Heart right ventricle (tissue), 16 donors: ENCODE measurements at regions not wholly inside any gene's neighbourhood (a gene's known extent, or its start where the extent isn't known, plus 50 kb on each side); places are given as distances from the start of the nearest gene placed in this dataset.

Experiments used
- ATAC-seq, 8 donors: fragments of 200-7000 bp; cut with Tn5 transposase; one replicate each; pipeline ENCODE4 v1.9.1; 2020; ENCODE audit warnings: mild to moderate bottlenecking in 8 of 8, moderate library complexity in 8 of 8, moderate number of reproducible peaks in 1 of 8
- DNase-seq, 2 donors: peaks; one replicate each; pipeline ENCODE4 v3.0.0-alpha.2; 2020
- H3K27ac ChIP-seq, 10 donors: fragments of 200-600 bp; sonication (generic) in 2 of 10; one replicate each; pipeline versions ENCODE4 v1.5.0 to v1.8.0; 2020 to 2022; ENCODE audit warnings: mild to moderate bottlenecking in 3 of 10
- H3K27me3 ChIP-seq, 7 donors: fragments of 200-600 bp; one replicate each; pipeline ENCODE4 v1.8.0; 2021 to 2022; ENCODE audit warnings: mild to moderate bottlenecking in 2 of 7
- H3K36me3 ChIP-seq, 9 donors: fragments of 200-600 bp; sonication (generic) in 1 of 9; one replicate each; pipeline versions ENCODE4 v1.5.0 to v1.8.0; 2020 to 2022; ENCODE audit warnings: mild to moderate bottlenecking in 2 of 9
- H3K4me1 ChIP-seq, 9 donors: fragments of 200-600 bp; sonication (generic) in 1 of 9; one replicate each; pipeline versions ENCODE4 v1.5.0 to v1.8.0; 2020 to 2022; ENCODE audit warnings: mild to moderate bottlenecking in 4 of 9
- H3K4me3 ChIP-seq, 10 donors: fragments of 200-600 bp; sonication (generic) in 2 of 10; one replicate each; pipeline versions ENCODE4 v1.5.0 to v1.8.0; 2020 to 2022; ENCODE audit warnings: mild to moderate bottlenecking in 7 of 10, moderate library complexity in 2 of 10
- H3K9me3 ChIP-seq, 11 donors: fragments of 200-600 bp in 10 of 11; sonication (generic) in 2 of 11; one replicate each; pipeline versions ENCODE4 v1.5.0 to v1.8.0; 2013 to 2022; ENCODE audit warnings: mild to moderate bottlenecking in 2 of 11, control low read depth in 1 of 11, moderate library complexity in 1 of 11
- WGBS, 2 donors: extraction: QIAGEN DNeasy Blood & Tissue Kit; methylation state at CpG; one replicate each; pipeline ENCODE4 v1.1.7; 2013; ENCODE audit warnings: inconsistent platforms in 1 of 2; 5-methylcytosine and 5-hydroxymethylcytosine counted together
- intact Hi-C, 10 donors: fragments of 100-400 bp; cut with DNase I; formaldehyde crosslinking; loops; one replicate each; pipeline versions ENCODE4 v1.11.1 to v1.14.2; 2022
- TF ChIP-seq, protein P1 (sequence below), 9 donors: fragments of 200-600 bp; sonication (generic) in 2 of 9; IDR thresholded peaks; one replicate each; pipeline versions ENCODE4 v1.5.0 to v1.8.0; 2021 to 2022; ENCODE audit warnings: antibody characterized with exemption in 9 of 9, mild to moderate bottlenecking in 5 of 9, moderate library complexity in 1 of 9
- donor health status: Arrhythmogenic right ventricular cardiomyopathy.
- donor health status: ischemic (EF 13 %, LVEDD 7.1; RV severe dilation, severe dysfunction).
- donor health status: healthy with polysubstance abuse.
- donor health status: DM: no; HTN: yes; CAD: no.
- donor health status: DM: no; HTN: no; CAD: no.
- donor health status: ischemic (EF 25% LVEDD 6.9; RV normal size, moderate dysfunction).
- donor health status: ischemic (EF 25% LVEDD 5.7; RV mildly dilated, moderate dysfunction).
- donor health status: healthy.
- donor health status: DM: yes; HTN: yes; CAD: no.
- donor health status: Ischemic cardiomyopathy.
- donor health status: ischemic (EF 35%, LVEDD 5.7; RV mildly dilated, moderate dysfunction).
- donor health status: nonischemic (EF 11% LVEDD 7.7; RV severe dilation, severe dysfunction).
- donor health status: DM: yes; HTN: yes; CAD: no.
- donor health status: PGD.
- donor health status: ischemic (EF 29% LVEDD 5.4; RV normal size, mild dysfunction).
- donor health status: nonischemic (EF 23%, LVEDD 6.1; RV moderate dilation, normal function).

DNA sequence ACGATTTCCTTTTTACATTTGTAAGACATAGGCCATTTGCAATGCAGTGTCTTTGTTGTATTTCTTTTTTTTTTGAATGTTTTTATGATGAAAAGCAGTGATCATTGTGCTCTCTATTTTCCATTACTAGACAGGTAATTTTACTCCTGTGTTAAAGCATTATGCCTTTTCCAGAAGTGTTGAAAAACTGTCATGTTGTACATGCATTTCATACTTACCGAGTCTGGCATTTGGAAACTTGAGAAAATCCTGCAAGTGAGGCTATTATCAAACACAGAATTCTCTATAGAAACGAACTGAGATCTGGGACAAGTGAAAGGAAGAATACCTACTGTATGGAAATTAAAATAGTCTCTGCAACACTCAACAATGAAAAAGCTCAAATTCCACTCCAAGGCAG, 78.6 kb upstream of the CNR1 start:
- Histone ChIP-seq H3K36me3 (no peaks in the 10 kb centered on the region), H3K27ac (no peak overlapping the region), H3K4me3 (no peak overlapping the region), H3K4me1 (no peaks in the 10 kb centered on the region), H3K9me3 (peaks cover 0 to 16% (median 0%) of the 10 kb centered on the region in 11 donors), H3K27me3 (no peaks in the 10 kb centered on the region)
- ATAC-seq (no peak), DNase-seq (no peak)
- WGBS, 2 donors = 53 to 60% methylated on average over 3 of the region's 3 CpGs
- TF ChIP-seq, protein P1, sequence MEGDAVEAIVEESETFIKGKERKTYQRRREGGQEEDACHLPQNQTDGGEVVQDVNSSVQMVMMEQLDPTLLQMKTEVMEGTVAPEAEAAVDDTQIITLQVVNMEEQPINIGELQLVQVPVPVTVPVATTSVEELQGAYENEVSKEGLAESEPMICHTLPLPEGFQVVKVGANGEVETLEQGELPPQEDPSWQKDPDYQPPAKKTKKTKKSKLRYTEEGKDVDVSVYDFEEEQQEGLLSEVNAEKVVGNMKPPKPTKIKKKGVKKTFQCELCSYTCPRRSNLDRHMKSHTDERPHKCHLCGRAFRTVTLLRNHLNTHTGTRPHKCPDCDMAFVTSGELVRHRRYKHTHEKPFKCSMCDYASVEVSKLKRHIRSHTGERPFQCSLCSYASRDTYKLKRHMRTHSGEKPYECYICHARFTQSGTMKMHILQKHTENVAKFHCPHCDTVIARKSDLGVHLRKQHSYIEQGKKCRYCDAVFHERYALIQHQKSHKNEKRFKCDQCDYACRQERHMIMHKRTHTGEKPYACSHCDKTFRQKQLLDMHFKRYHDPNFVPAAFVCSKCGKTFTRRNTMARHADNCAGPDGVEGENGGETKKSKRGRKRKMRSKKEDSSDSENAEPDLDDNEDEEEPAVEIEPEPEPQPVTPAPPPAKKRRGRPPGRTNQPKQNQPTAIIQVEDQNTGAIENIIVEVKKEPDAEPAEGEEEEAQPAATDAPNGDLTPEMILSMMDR (IDR thresholded peaks at IDR 0.05) = no peak
- intact Hi-C loops = no loop called here

DNA sequence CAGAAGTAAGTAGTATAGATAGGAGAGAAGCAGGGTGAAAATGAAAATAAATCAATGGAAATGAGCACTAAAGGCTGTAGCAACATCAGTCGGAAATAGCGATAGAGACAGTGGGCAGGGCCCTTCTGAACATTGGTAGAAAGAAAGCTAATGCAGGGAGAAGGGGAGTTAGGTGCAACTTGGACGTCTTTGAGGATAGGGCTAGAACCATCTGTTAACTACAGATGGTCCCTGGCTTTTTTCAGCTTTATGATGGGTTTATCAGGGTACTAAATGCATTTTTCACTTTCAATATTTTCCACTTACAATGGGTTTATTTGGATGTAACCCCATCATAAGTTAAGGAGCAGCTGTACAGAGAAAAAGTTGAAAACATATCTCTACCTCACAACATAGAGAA, 72.8 kb upstream of the CNR1 start:
- Histone ChIP-seq H3K27me3 (no peaks in the 10 kb centered on the region), H3K36me3 (no peaks in the 10 kb centered on the region), H3K9me3 (peaks cover 0 to 27% (median 2%) of the 10 kb centered on the region in 11 donors), H3K4me1 (no peaks in the 10 kb centered on the region), H3K27ac (no peak overlapping the region), H3K4me3 (no peak overlapping the region)
- DNase-seq (no peak), ATAC-seq (no peak)
- TF ChIP-seq, protein P1 (IDR thresholded peaks at IDR 0.05) = no peak
- intact Hi-C loops = no loop called here
- WGBS, 2 donors = 74 to 77% methylated on average over 3 of the region's 3 CpGs

DNA sequence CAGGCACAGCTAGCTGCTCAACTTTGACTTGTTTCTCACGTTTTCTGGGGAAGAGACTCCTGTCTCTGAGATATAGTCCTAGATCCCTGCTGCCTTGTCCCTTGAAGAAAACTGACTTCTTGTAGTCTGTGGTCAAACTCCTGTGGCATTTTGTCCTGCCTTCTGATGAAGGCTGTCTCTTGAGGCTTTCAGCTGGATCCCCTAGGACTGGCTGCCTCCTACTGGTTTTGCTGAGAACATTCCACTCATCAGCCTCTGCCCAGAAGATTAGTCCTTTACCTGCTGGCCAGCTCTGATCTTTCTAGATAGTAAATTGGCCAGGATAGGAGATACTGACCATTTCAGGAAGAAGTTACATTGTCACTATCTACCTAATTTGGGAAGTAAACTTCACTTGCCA, 71.9 kb upstream of the CNR1 start:
- Histone ChIP-seq H3K9me3 (peaks cover 0 to 35% (median 5%) of the 10 kb centered on the region in 11 donors), H3K27me3 (no peaks in the 10 kb centered on the region), H3K36me3 (no peaks in the 10 kb centered on the region), H3K4me1 (no peaks in the 10 kb centered on the region), H3K27ac (no peak overlapping the region), H3K4me3 (no peak overlapping the region)
- 12 to 19% methylated on average over 1 of the region's 1 CpG for WGBS, 2 donors
- ATAC-seq (no peak), DNase-seq (no peak)
- intact Hi-C loops = no loop called here
- TF ChIP-seq, protein P1 (IDR thresholded peaks at IDR 0.05) = peak in 3 of 9 donors; percentile 9 to 23 (median 9)

DNA sequence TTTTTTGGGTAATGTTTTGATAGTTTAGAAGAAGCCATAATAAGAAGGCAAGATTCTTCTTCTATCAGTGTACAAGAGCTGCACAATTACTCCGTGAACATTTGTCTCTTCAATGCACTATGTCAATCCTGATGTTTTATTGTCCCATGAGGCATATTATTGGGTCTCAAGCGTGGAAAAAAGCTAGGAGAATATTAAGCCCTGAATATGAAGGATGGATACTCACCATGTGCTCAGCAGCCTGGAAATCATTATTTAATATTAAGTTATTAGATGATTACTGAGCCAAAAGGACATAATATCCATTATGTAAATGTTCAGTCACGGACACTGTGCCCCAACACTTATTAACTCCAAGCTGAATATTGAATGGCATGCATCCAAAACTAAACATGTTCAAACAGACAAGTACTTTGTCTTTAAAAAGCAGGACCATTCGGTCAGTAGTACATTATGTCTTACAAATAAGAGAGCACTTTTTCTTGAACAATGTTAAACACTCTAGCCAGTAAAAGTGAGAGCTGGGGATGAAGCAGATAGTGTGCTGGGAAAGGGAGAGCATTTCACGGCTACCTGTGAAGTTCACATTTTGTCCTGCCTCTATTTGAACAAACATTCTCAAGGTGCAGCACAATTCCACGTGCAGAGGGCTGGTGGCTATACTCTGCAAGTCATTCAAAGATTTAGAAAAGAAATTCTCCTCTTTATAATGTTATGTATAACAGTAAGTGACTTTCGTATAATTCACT, 70.6 kb upstream of the CNR1 start:
- Histone ChIP-seq H3K9me3 (peaks cover 0 to 41% (median 13%) of the 10 kb centered on the region in 11 donors), H3K27ac (no peak overlapping the region), H3K36me3 (no peaks in the 10 kb centered on the region), H3K4me1 (no peaks in the 10 kb centered on the region), H3K4me3 (no peak overlapping the region), H3K27me3 (no peaks in the 10 kb centered on the region)
- intact Hi-C loops = no loop called here
- DNase-seq = no peak
- WGBS, 2 donors = 65 to 68% methylated on average over 7 of the region's 7 CpGs
- TF ChIP-seq, protein P1 (IDR thresholded peaks at IDR 0.05) = no peak
- ATAC-seq = no peak
